ENCODE measurements at regions not wholly inside any gene's neighbourhood (a gene's known extent, or its start where the extent isn't known, plus 50 kb on each side); places are given as distances from the start of the nearest gene placed in this dataset.
"Not testable (repeated sequence)": the region's sequence is repeated elsewhere in the genome, so short reads cannot be mapped to it uniquely, and the experiment has no call there.

DNA sequence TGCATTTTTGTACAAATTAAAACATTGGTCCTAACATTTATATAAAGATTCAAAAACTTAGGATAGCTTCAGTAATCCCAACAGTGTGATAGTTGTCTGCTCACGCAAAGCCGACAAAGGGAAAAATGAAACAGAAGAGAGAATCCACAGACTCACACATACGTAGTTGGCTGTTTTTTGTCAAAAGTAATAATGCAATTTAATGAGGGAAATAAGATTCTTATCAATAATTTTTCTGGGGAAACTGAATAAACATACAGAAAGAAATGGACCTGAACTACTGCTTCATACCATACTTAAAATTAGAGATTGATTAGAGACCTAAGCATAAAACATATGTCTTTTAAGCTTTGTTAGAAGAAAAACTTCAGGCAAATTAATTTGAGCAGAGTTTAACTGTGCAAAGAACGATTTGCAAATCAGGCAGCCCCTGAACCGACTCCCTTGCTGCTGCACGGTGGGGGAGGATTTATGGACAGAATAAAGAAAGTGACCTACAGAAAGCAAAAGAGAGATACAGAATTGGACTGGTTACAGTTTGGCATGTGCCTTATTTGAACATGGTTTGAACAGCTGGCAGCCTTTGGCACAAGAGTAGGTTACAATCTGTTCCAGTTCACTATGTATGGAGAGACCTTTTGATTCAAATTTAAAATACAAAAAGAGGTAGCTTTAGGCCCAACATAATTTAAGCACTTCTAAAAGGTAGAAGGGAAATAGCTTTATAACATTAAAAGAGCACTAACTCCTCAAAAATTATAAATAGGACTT is 64.9 kb upstream of the CTSV start:
- H2AFZ ChIP-seq (ENCODE audit: control insufficient read depth, low read depth, low read length); BruUV-seq (replicated peaks); RAD21 ChIA-PET (ENCODE audit: unreplicated experiment); DNase-seq (ENCODE audit: low read depth, low spot score); H3K4me3 ChIP-seq; H3K79me2 ChIP-seq (ENCODE audit: control insufficient read depth, insufficient read depth, low read length); H3K27me3 ChIP-seq (replicated peaks in 1 of 2; ENCODE audit: control insufficient read depth in 2 of 2, insufficient read depth in 2 of 2, low read length in 1 of 2); ATAC-seq; H3K4me2 ChIP-seq (ENCODE audit: control insufficient read depth, insufficient read depth); in situ Hi-C loops (cut with MboI); H3K27ac ChIP-seq (ENCODE audit: control insufficient read depth, insufficient read depth); H4K20me1 ChIP-seq (ENCODE audit: control insufficient read depth, insufficient read depth); POLR2A ChIA-PET; H3K9me3 ChIP-seq (replicated peaks; ENCODE audit: control insufficient read depth, insufficient read depth, low read length); FAIRE-seq; H3K9ac ChIP-seq (ENCODE audit: control insufficient read depth, insufficient read depth, low read length); intact Hi-C loops (cut with micrococcal nuclease; ENCODE audit: unreplicated experiment); H3K36me3 ChIP-seq (ENCODE audit: control insufficient read depth in 2 of 2, insufficient read depth in 2 of 2, low read length in 1 of 2); H3K4me1 ChIP-seq (ENCODE audit: control insufficient read depth, insufficient read depth, low read length): not testable (repeated sequence)
- CTCF ChIA-PET, result interaction anchor here (1.0 to 4.0 kb wide), 2 partner anchors 71 to 247 kb away, joined by 4 to 14 read pairs; no protein-coding TSS in a partner anchor
- 48% methylated on average over 6 of the region's 6 CpGs for WGBS (ENCODE audit: insufficient coverage, insufficient replicate concordance, low lambda C conversion rate, missing lambda C conversion rate)
- SMC1A ChIA-PET (ENCODE audit: uncharacterized antibody, unreplicated experiment), result interaction anchor here (3.1 kb wide), 1 partner anchor 247 kb away, joined by 14 read pairs; no protein-coding TSS in a partner anchor

DNA sequence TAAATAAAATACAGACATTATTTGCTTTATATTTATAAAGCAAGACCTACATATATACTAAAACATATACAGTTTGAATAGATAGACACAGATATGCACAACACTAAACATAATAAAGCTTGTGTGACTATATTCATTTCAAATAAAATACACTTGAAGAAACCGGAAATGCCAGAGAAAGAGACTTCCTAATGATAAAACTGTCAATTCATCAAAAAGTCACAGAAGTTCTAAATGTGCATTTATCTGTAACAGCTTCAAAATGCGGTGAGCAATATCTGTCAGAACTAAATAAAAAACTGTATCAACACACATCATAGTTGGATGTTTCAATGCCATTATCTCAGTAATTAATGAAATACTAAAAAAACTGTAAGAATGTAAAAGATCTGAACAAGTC is 60.6 kb upstream of the CTSV start:
- H3K4me2 ChIP-seq (ENCODE audit: control insufficient read depth, insufficient read depth); H3K4me1 ChIP-seq (ENCODE audit: control insufficient read depth, insufficient read depth, low read length); intact Hi-C loops (cut with micrococcal nuclease; ENCODE audit: unreplicated experiment); ATAC-seq; H3K36me3 ChIP-seq (ENCODE audit: control insufficient read depth in 2 of 2, insufficient read depth in 2 of 2, low read length in 1 of 2); H3K9me3 ChIP-seq (replicated peaks; ENCODE audit: control insufficient read depth, insufficient read depth, low read length); H3K27ac ChIP-seq (ENCODE audit: control insufficient read depth, insufficient read depth); SMC1A ChIA-PET (ENCODE audit: uncharacterized antibody, unreplicated experiment); CTCF ChIA-PET; BruUV-seq (replicated peaks); H2AFZ ChIP-seq (ENCODE audit: control insufficient read depth, low read depth, low read length); H3K4me3 ChIP-seq; in situ Hi-C loops (cut with MboI); H3K9ac ChIP-seq (ENCODE audit: control insufficient read depth, insufficient read depth, low read length); POLR2A ChIA-PET; H3K79me2 ChIP-seq (ENCODE audit: control insufficient read depth, insufficient read depth, low read length); RAD21 ChIA-PET (ENCODE audit: unreplicated experiment); H3K27me3 ChIP-seq (replicated peaks in 1 of 2; ENCODE audit: control insufficient read depth in 2 of 2, insufficient read depth in 2 of 2, low read length in 1 of 2); FAIRE-seq; H4K20me1 ChIP-seq (ENCODE audit: control insufficient read depth, insufficient read depth); DNase-seq (ENCODE audit: low read depth, low spot score): not testable (repeated sequence)
- WGBS (ENCODE audit: insufficient coverage, insufficient replicate concordance, low lambda C conversion rate, missing lambda C conversion rate), result 48% methylated on average over 2 of the region's 2 CpGs

Measured in GM12878 (cell line).